ENCODE measurements at regions not wholly inside any gene's neighbourhood (a gene's known extent, or its start where the extent isn't known, plus 50 kb on each side); places are given as distances from the start of the nearest gene placed in this dataset.

DNA sequence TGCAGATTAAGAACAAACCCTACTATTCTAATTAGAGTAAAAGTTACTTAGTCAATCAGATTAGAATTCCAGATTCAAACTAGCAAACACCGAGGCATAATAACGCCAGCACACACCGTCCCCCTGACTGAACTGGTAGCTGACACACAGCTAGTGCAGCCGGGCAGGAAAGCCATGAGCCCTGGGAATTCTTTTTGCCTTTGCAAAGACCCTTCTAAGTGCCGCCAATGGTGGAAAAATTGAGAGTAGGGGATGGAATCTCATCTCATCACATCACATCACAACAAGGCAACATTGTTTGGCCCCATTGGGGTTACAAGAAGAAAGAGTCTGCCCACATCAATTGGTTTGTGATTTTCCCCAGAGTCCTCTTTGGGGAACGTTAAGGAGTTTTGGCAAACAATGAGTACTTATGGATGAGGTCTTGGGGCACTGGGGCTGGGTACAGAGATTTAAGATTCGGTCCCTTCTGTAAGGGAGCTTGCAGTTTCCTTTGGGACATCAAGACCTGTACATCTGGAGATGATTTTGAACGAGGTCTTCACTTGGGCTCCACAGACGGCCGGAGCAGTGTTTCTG lies 120.4 kb upstream of the MEF2A start:
- TF ChIP-seq, protein P1, sequence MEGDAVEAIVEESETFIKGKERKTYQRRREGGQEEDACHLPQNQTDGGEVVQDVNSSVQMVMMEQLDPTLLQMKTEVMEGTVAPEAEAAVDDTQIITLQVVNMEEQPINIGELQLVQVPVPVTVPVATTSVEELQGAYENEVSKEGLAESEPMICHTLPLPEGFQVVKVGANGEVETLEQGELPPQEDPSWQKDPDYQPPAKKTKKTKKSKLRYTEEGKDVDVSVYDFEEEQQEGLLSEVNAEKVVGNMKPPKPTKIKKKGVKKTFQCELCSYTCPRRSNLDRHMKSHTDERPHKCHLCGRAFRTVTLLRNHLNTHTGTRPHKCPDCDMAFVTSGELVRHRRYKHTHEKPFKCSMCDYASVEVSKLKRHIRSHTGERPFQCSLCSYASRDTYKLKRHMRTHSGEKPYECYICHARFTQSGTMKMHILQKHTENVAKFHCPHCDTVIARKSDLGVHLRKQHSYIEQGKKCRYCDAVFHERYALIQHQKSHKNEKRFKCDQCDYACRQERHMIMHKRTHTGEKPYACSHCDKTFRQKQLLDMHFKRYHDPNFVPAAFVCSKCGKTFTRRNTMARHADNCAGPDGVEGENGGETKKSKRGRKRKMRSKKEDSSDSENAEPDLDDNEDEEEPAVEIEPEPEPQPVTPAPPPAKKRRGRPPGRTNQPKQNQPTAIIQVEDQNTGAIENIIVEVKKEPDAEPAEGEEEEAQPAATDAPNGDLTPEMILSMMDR (IDR thresholded peaks at IDR 0.05; ENCODE audit: insufficient read depth, low read length): no peak

DNA sequence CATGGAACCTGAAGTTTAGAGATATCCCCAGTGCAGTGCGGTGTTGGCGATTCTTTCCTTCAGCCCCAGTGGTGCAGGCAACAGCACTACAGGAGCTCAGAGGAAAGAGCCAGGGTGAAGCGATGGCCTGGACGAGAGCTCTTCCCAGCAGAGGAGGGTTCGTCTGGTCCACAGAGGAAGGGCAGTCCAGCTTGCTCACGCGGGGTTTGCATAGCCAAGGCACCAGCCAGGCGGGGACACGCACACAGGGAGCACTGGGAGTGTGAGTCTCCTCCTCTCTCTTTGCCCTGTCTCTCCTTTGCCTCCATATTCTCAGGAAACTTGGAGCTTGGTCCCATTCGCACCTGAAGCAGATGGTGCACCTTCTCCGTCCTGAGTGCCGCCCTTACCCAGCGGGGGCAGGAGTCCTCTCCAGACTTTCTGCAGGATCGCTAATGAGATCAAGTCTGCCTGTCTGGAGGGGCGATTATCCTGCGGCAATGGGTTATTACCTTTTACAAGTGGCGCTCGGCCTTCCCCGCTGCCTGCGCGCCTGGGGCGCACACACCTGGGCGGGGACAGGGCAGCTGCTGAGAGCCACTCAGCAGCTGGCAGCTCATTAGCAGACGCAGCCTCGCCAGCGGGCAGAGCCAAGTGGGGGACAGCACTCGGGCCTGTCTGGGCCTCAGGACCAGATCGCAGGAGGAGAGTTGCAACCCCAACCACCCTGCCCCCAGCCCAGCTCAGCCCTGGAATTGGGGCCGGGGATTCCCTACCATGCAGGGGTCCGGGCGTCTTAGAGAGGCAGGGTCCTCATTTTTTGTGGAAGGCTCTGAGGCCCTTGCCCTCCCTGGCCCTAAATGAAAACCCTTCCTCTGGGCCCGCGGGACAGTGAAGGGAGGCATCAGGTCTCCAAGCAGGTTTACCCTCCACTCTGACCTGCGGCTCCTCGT lies 119.0 kb upstream of the MEF2A start:
- TF ChIP-seq, protein P1 (IDR thresholded peaks at IDR 0.05; ENCODE audit: insufficient read depth, low read length): no peak
- no peak overlapping the region for H3K4me3 ChIP-seq (ENCODE audit: low read depth, low read length)
- DNase-seq (ENCODE audit: low read depth): no peak

More for the DNA sequence above, 120.4 kb upstream of the MEF2A start:
- DNase-seq (ENCODE audit: low read depth): no peak
- H3K4me3 ChIP-seq (ENCODE audit: low read depth, low read length): no peak overlapping the region

DNA sequence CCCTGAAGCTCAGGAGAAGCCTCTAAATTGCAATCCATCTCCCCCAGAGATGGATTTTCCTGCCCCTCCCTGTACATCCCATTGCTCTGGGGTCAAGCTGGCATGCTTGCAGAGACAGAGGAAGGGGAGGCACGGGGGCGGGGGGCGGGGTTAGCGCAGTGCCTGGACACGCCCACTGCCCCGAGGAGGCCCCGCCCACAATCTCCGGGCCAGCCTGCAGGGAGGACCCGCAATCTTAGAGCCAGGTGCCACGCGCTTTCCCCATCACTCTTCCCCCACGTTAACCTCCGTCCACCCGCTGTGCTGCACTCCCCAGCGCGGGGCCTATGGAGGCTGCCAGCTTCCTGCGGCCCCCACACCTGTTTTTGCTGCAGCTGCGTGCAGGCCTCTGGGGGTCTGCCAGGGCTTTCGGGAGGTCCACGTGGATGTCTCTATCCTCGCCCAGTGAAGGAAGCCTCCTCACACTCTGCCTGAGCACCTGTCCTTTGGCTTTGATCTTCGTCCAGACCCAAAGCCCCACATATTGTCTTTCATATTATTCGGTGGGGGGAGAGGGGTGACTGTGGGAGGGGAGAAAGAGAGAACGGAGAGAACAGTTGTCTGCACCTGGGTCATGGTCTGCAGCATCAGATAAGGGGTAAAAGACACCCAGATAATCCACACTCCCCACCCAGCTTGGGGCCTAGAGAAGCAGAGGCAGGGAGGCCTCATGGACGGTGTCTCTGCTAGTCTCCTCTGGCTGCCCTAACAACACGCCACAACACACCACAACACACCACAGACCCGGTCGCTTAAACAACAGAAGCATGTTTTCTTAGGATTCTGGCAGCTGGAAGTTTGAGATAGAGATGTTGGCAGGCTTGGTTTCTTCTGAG lies 118.0 kb upstream of the MEF2A start:
- no peak overlapping the region for H3K4me3 ChIP-seq (ENCODE audit: low read depth, low read length)
- no peak for DNase-seq (ENCODE audit: low read depth)

DNA sequence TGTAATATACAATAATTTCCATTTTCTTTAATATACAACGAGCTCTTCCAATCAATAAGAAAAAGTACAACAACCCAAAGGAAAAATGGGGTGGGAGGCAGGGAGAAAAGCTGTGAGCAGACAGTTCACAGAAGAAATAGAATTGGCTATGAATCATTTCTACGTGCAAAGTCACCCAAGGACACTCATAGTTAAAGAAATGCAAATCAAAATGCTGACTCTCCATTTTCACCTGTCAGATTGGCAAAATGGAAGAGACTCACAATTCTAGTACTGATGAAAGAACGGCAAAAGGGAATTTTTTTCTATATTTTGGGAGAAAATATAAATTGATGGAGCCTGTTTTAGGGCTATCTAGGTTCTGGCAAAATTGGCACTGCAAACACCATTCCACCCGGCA lies 116.3 kb upstream of the MEF2A start:
- H3K4me3 ChIP-seq (ENCODE audit: low read depth, low read length): no peak overlapping the region
- no peak for DNase-seq (ENCODE audit: low read depth)
- TF ChIP-seq, protein P1 (IDR thresholded peaks at IDR 0.05; ENCODE audit: insufficient read depth, low read length): no peak

More for the DNA sequence above, 118.0 kb upstream of the MEF2A start:
- TF ChIP-seq, protein P1 (IDR thresholded peaks at IDR 0.05; ENCODE audit: insufficient read depth, low read length): no peak

DNA sequence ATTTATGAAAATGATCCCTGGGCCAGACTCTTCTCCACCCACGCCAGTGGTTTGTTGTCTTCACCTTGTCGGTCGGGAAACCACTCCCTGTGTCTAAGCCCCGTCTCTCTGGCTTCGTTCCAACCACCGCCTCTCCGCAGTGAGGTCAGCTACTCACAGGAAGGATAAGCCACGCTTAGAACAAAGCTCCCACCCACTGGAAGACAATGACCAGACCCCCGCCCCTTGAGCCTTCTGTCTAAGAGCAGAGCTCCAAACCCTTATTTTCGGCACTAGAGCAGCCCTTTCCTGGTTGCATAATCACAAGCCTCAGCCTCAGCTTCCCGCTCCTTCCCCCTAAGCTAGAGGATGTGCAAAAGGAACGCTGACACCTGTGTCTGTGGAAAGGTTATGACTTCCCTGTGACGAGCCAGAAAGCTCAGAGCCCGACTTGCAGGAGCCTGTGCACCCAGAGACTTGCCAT lies 114.9 kb upstream of the MEF2A start:
- DNase-seq (ENCODE audit: low read depth): peak; percentile 27
- H3K4me3 ChIP-seq (ENCODE audit: low read depth, low read length): no peak overlapping the region
- TF ChIP-seq, protein P1 (IDR thresholded peaks at IDR 0.05; ENCODE audit: insufficient read depth, low read length): no peak

DNA sequence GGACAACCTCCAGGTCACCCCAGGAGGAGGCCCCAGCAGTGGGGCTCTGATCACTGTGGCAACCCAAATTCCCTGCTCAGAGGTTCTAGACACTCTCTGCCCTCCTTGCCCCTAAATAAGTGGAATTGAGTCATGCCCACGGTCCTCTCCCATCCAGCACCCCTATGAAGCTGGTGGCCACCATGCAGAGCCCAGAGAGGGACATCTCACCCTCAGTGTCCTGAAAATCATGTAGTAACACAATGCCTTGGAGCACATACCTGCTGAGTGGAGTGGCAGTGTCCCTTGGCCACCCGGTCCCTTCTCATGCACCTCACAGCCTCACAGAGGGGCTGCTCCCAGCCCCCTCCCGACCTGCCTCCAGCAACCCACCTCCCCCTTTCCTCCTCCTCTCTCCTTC lies 114.3 kb upstream of the MEF2A start:
- DNase-seq (ENCODE audit: low read depth): no peak
- TF ChIP-seq, protein P1 (IDR thresholded peaks at IDR 0.05; ENCODE audit: insufficient read depth, low read length): no peak
- no peak overlapping the region for H3K4me3 ChIP-seq (ENCODE audit: low read depth, low read length)

Measured in fibroblast of the aortic adventitia (primary cell).